ENCODE measurements at regions not wholly inside any gene's neighbourhood (a gene's known extent, or its start where the extent isn't known, plus 50 kb on each side); places are given as distances from the start of the nearest gene placed in this dataset.
A peak's percentile ranks its signal among the peaks of the same experiment; 100 is the strongest.

GRCh38 chr5:152607401-152608160, 202.5 kb upstream of the NMUR2 start:
- no peak overlapping the region for H3K4me3 Mint-ChIP-seq

GRCh38 chr5:152608458-152608857, 203.4 kb upstream of the NMUR2 start:
- H3K36me3 Mint-ChIP-seq (ENCODE audit: low read depth), result no peaks in the 10 kb centered on the region
- no peak for DNase-seq
- H3K27ac Mint-ChIP-seq, result no peak overlapping the region
- intact Hi-C loops (cut with micrococcal nuclease), result no loop called here
- no peaks in the 10 kb centered on the region for H3K27me3 Mint-ChIP-seq
- no peaks in the 10 kb centered on the region for H3K4me1 Mint-ChIP-seq
- no peak overlapping the region for H3K4me3 Mint-ChIP-seq
- H3K9me3 Mint-ChIP-seq, result no peaks in the 10 kb centered on the region

More at GRCh38 chr5:152607401-152608160, 202.5 kb upstream of the NMUR2 start:
- H3K27me3 Mint-ChIP-seq, result no peaks in the 10 kb centered on the region
- DNase-seq, result peak; percentile 27
- intact Hi-C loops (cut with micrococcal nuclease), result no loop called here
- no peaks in the 10 kb centered on the region for H3K9me3 Mint-ChIP-seq
- H3K36me3 Mint-ChIP-seq (ENCODE audit: low read depth), result no peaks in the 10 kb centered on the region
- no peaks in the 10 kb centered on the region for H3K4me1 Mint-ChIP-seq
- H3K27ac Mint-ChIP-seq, result no peak overlapping the region

GRCh38 chr5:152619756-152620155, 214.7 kb upstream of the NMUR2 start:
- DNase-seq, result no peak
- Mint-ChIP-seq H3K9me3 (no peaks in the 10 kb centered on the region), H3K27ac (no peak overlapping the region), H3K4me3 (no peak overlapping the region), H3K27me3 (no peaks in the 10 kb centered on the region), H3K36me3 (ENCODE audit: low read depth) (no peaks in the 10 kb centered on the region), H3K4me1 (no peaks in the 10 kb centered on the region)
- intact Hi-C loops (cut with micrococcal nuclease), result no loop called here

- intact Hi-C loops (cut with micrococcal nuclease), result no loop called here
- Mint-ChIP-seq H3K27ac (no peak overlapping the region), H3K9me3 (no peaks in the 10 kb centered on the region), H3K4me3 (no peak overlapping the region), H3K36me3 (ENCODE audit: low read depth) (no peaks in the 10 kb centered on the region), H3K27me3 (no peaks in the 10 kb centered on the region), H3K4me1 (no peaks in the 10 kb centered on the region)
- no peak for DNase-seq
These were observed 217.5 kb upstream of the NMUR2 start for GRCh38 chr5:152622628-152623027.

GRCh38 chr5:152623951-152624350, 218.9 kb upstream of the NMUR2 start:
- no peak overlapping the region for H3K27ac Mint-ChIP-seq
- no peaks in the 10 kb centered on the region for H3K4me1 Mint-ChIP-seq
- H3K4me3 Mint-ChIP-seq, result no peak overlapping the region
- no peaks in the 10 kb centered on the region for H3K9me3 Mint-ChIP-seq
- no peaks in the 10 kb centered on the region for H3K36me3 Mint-ChIP-seq (ENCODE audit: low read depth)
- intact Hi-C loops (cut with micrococcal nuclease), result no loop called here
- H3K27me3 Mint-ChIP-seq, result no peaks in the 10 kb centered on the region
- DNase-seq, result no peak

- no peak overlapping the region for H3K4me3 Mint-ChIP-seq
- H3K27me3 Mint-ChIP-seq, result no peaks in the 10 kb centered on the region
- H3K36me3 Mint-ChIP-seq (ENCODE audit: low read depth), result no peaks in the 10 kb centered on the region
- H3K27ac Mint-ChIP-seq, result no peak overlapping the region
- no peaks in the 10 kb centered on the region for H3K4me1 Mint-ChIP-seq
- H3K9me3 Mint-ChIP-seq, result no peaks in the 10 kb centered on the region
- intact Hi-C loops (cut with micrococcal nuclease), result no loop called here
- no peak for DNase-seq
These were observed 220.6 kb upstream of the NMUR2 start for GRCh38 chr5:152625696-152626095.

- Mint-ChIP-seq H3K4me1 (no peaks in the 10 kb centered on the region), H3K36me3 (ENCODE audit: low read depth) (no peaks in the 10 kb centered on the region), H3K9me3 (no peaks in the 10 kb centered on the region), H3K27ac (no peak overlapping the region), H3K4me3 (no peak overlapping the region), H3K27me3 (no peaks in the 10 kb centered on the region)
- DNase-seq, result peak; percentile 17
- intact Hi-C loops (cut with micrococcal nuclease), result no loop called here
These were observed 226.1 kb upstream of the NMUR2 start for GRCh38 chr5:152631221-152631620.

- DNase-seq, result no peak
- Mint-ChIP-seq H3K4me3 (no peak overlapping the region), H3K36me3 (ENCODE audit: low read depth) (no peaks in the 10 kb centered on the region), H3K4me1 (no peaks in the 10 kb centered on the region), H3K27me3 (no peaks in the 10 kb centered on the region), H3K27ac (no peak overlapping the region), H3K9me3 (no peaks in the 10 kb centered on the region)
- intact Hi-C loops (cut with micrococcal nuclease), result no loop called here
These were observed 227.3 kb upstream of the NMUR2 start for GRCh38 chr5:152632360-152632759.

- Mint-ChIP-seq H3K27ac (no peak overlapping the region), H3K36me3 (ENCODE audit: low read depth) (no peaks in the 10 kb centered on the region), H3K9me3 (no peaks in the 10 kb centered on the region), H3K4me1 (no peaks in the 10 kb centered on the region), H3K27me3 (no peaks in the 10 kb centered on the region), H3K4me3 (no peak overlapping the region)
- no peak for DNase-seq
- intact Hi-C loops (cut with micrococcal nuclease), result no loop called here
These were observed 229.5 kb upstream of the NMUR2 start for GRCh38 chr5:152634586-152634985.

GRCh38 chr5:152638996-152639552, 234.0 kb upstream of the NMUR2 start:
- DNase-seq, result no peak
- Mint-ChIP-seq H3K36me3 (ENCODE audit: low read depth) (no peaks in the 10 kb centered on the region), H3K27ac (no peak overlapping the region), H3K9me3 (no peaks in the 10 kb centered on the region), H3K4me1 (no peaks in the 10 kb centered on the region), H3K27me3 (no peaks in the 10 kb centered on the region), H3K4me3 (no peak overlapping the region)
- intact Hi-C loops (cut with micrococcal nuclease), result no loop called here

GRCh38 chr5:152641970-152642805, 237.1 kb upstream of the NMUR2 start:
- Mint-ChIP-seq H3K9me3 (no peaks in the 10 kb centered on the region), H3K27me3 (no peaks in the 10 kb centered on the region), H3K4me3 (no peak overlapping the region), H3K4me1 (no peaks in the 10 kb centered on the region), H3K36me3 (ENCODE audit: low read depth) (no peaks in the 10 kb centered on the region), H3K27ac (no peak overlapping the region)
- no peak for DNase-seq
- intact Hi-C loops (cut with micrococcal nuclease), result no loop called here

- Mint-ChIP-seq H3K27me3 (no peaks in the 10 kb centered on the region), H3K36me3 (ENCODE audit: low read depth) (no peaks in the 10 kb centered on the region), H3K4me3 (no peak overlapping the region), H3K27ac (no peak overlapping the region), H3K9me3 (no peaks in the 10 kb centered on the region), H3K4me1 (no peaks in the 10 kb centered on the region)
- intact Hi-C loops (cut with micrococcal nuclease), result no loop called here
- no peak for DNase-seq
These were observed 237.8 kb upstream of the NMUR2 start for GRCh38 chr5:152642880-152643279.

GRCh38 chr5:152644029-152644728, 239.1 kb upstream of the NMUR2 start:
- no peak for DNase-seq
- Mint-ChIP-seq H3K27me3 (no peaks in the 10 kb centered on the region), H3K4me3 (no peak overlapping the region), H3K9me3 (no peaks in the 10 kb centered on the region), H3K27ac (no peak overlapping the region), H3K36me3 (ENCODE audit: low read depth) (no peaks in the 10 kb centered on the region), H3K4me1 (no peaks in the 10 kb centered on the region)
- intact Hi-C loops (cut with micrococcal nuclease), result no loop called here

- intact Hi-C loops (cut with micrococcal nuclease), result no loop called here
- Mint-ChIP-seq H3K4me3 (no peak overlapping the region), H3K36me3 (ENCODE audit: low read depth) (no peaks in the 10 kb centered on the region), H3K27me3 (no peaks in the 10 kb centered on the region), H3K4me1 (no peaks in the 10 kb centered on the region), H3K27ac (no peak overlapping the region), H3K9me3 (no peaks in the 10 kb centered on the region)
- DNase-seq, result no peak
These were observed 244.5 kb upstream of the NMUR2 start for GRCh38 chr5:152649609-152650008.

Data from activated CD4-positive, alpha-beta T cell treated with anti-CD3 and anti-CD28 coated beads, Interleukin-2, amount 10 ng/mL, durations not matched to agents 24 days and 14 days (primary cell).